K562 (cell line): ENCODE measurements at regions not wholly inside any gene's neighbourhood (a gene's known extent, or its start where the extent isn't known, plus 50 kb on each side); places are given as distances from the start of the nearest gene placed in this dataset.

ENCODE experiments used
- FOXA1 ChIP-seq: fragments of 450-650 bp; IDR thresholded peaks from 2 replicates; pipeline ENCODE4 v1.6.1; 2016; ENCODE audit warnings: mild to moderate bottlenecking, borderline replicate concordance
- HNRNPLL ChIP-seq: fragments of 200-400 bp; formaldehyde crosslinking; IDR thresholded peaks from 2 replicates; pipeline ENCODE4 v1.6.1; 2017; ENCODE audit warnings: low read length, low read depth, mild to moderate bottlenecking; ENCODE audit not compliant: poor library complexity, severe bottlenecking
- MCM2 ChIP-seq: fragments of 450-650 bp; IDR thresholded peaks from 2 replicates; pipeline ENCODE4 v1.6.1; 2017; ENCODE audit warnings: low read depth, mild to moderate bottlenecking
- TARDBP ChIP-seq: fragments of 450-650 bp; IDR thresholded peaks from 2 replicates; pipeline ENCODE4 v1.6.1; 2016

DNA sequence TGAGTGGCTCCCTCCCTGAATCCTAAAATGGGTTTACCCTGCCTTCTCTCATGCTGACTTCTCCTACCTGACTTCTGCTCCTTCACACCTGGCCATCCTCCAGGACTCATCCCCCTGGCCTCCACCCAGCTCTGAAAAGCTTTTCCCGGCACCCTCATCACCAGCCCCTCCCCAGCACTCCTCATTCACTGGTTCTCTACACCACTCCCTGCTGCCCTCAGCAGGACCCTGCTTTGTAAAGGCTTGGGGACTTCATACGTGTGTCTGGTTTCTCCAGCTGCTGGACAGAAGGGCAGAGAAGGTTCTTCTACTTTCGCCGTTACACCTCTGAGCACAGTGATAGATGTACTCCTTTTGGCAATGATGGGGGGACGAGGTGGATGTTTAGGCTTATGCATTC lies 184.9 kb upstream of the UBE3A start:
- TF ChIP-seq HNRNPLL: no peak
- no peak for TF ChIP-seq FOXA1
- TF ChIP-seq MCM2: no peak
- no peak for TF ChIP-seq TARDBP
